ENCODE measurements at regions not wholly inside any gene's neighbourhood (a gene's known extent, or its start where the extent isn't known, plus 50 kb on each side); places are given as distances from the start of the nearest gene placed in this dataset.

DNA sequence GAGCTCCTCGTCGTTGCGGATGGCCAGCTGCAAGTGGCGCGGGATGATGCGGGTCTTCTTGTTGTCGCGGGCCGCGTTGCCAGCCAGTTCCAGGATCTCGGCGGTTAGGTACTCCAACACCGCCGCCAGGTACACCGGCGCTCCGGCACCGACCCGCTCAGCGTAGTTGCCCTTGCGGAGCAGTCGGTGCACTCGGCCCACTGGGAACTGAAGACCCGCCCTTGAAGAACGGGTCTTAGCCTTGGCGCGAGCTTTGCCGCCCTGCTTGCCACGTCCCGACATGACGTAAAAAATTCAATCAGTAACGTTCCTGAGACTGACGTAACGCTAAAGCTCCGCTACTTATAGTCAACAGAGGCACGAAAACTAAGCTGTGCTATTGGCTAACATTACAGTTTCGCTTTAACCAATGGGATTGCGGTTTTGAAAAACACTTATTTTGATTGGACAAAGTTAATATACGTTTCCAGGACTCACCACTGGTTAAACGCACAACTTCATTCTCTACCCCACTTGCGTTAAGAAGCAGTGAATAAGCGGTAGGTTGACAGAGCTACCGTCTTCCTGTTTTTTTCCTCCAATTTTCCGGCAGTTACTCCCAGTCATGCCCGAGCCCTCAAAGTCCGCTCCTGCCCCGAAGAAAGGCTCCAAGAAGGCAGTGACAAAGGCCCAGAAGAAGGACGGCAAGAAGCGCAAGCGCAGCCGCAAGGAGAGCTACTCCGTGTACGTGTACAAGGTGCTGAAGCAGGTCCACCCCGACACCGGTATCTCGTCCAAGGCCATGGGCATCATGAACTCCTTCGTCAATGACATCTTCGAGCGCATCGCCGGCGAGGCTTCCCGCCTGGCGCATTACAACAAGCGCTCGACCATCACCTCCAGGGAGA lies 73.9 kb downstream of the OR2B2 start (continued):
- no peak for TF ChIP-seq USF2 (IDR thresholded peaks at IDR 0.05; ENCODE audit: low read depth, low read length)
- no peak for TF ChIP-seq USF2 (CRISPR knock-in tag; IDR thresholded peaks at IDR 0.05; ENCODE audit: borderline replicate concordance)
- peak; percentile 88 for TF ChIP-seq CEBPB (IDR thresholded peaks at IDR 0.05; ENCODE audit: borderline replicate concordance, low read depth, low read length)
- peak; percentile 97 for TF ChIP-seq ATF2 (CRISPR knock-in tag; IDR thresholded peaks at IDR 0.05)
- TF ChIP-seq, protein P1, sequence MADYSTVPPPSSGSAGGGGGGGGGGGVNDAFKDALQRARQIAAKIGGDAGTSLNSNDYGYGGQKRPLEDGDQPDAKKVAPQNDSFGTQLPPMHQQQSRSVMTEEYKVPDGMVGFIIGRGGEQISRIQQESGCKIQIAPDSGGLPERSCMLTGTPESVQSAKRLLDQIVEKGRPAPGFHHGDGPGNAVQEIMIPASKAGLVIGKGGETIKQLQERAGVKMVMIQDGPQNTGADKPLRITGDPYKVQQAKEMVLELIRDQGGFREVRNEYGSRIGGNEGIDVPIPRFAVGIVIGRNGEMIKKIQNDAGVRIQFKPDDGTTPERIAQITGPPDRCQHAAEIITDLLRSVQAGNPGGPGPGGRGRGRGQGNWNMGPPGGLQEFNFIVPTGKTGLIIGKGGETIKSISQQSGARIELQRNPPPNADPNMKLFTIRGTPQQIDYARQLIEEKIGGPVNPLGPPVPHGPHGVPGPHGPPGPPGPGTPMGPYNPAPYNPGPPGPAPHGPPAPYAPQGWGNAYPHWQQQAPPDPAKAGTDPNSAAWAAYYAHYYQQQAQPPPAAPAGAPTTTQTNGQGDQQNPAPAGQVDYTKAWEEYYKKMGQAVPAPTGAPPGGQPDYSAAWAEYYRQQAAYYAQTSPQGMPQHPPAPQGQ (CRISPR knock-in tag; IDR thresholded peaks at IDR 0.05; ENCODE audit: borderline replicate concordance), result no peak; the same call in 1 of the 2 replicates
- no peak for TF ChIP-seq ZNF24 (IDR thresholded peaks at IDR 0.05)
- peak; percentile 90 for TF ChIP-seq RFXAP (CRISPR knock-in tag; IDR thresholded peaks at IDR 0.05; ENCODE audit: borderline replicate concordance)
- TF ChIP-seq, protein P2, sequence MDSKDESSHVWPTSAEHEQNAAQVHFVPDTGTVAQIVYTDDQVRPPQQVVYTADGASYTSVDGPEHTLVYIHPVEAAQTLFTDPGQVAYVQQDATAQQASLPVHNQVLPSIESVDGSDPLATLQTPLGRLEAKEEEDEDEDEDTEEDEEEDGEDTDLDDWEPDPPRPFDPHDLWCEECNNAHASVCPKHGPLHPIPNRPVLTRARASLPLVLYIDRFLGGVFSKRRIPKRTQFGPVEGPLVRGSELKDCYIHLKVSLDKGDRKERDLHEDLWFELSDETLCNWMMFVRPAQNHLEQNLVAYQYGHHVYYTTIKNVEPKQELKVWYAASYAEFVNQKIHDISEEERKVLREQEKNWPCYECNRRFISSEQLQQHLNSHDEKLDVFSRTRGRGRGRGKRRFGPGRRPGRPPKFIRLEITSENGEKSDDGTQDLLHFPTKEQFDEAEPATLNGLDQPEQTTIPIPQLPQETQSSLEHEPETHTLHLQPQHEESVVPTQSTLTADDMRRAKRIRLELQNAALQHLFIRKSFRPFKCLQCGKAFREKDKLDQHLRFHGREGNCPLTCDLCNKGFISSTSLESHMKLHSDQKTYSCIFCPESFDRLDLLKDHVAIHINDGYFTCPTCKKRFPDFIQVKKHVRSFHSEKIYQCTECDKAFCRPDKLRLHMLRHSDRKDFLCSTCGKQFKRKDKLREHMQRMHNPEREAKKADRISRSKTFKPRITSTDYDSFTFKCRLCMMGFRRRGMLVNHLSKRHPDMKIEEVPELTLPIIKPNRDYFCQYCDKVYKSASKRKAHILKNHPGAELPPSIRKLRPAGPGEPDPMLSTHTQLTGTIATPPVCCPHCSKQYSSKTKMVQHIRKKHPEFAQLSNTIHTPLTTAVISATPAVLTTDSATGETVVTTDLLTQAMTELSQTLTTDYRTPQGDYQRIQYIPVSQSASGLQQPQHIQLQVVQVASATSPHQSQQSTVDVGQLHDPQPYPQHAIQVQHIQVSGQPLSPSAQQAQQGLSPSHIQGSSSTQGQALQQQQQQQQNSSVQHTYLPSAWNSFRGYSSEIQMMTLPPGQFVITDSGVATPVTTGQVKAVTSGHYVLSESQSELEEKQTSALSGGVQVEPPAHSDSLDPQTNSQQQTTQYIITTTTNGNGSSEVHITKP (CRISPR knock-in tag; IDR thresholded peaks at IDR 0.05; ENCODE audit: low read depth), result no peak
- TF ChIP-seq ZNF790 (CRISPR knock-in tag; IDR thresholded peaks at IDR 0.05; ENCODE audit: borderline replicate concordance), result peak; percentile 91; the same call in 1 of the 2 replicates
- no peak for TF ChIP-seq ZNF3 (CRISPR knock-in tag; IDR thresholded peaks at IDR 0.05)
- TF ChIP-seq ZNF674 (CRISPR knock-in tag; IDR thresholded peaks at IDR 0.05; ENCODE audit: low read depth), result no peak
- peak; percentile 16; the same call in 1 of the 2 replicates for TF ChIP-seq KDM1A (CRISPR knock-in tag; IDR thresholded peaks at IDR 0.05)
- 0 out of 2 replicates have a peak, but pooled peaks have one; percentile 25 for TF ChIP-seq ZNF205 (CRISPR knock-in tag; IDR thresholded peaks at IDR 0.05)
- TF ChIP-seq FOXA1 (IDR thresholded peaks at IDR 0.05), result no peak
- peak; percentile 75 for TF ChIP-seq FOXA1 (CRISPR knock-in tag; IDR thresholded peaks at IDR 0.05)
- TF ChIP-seq PTBP1 (IDR thresholded peaks at IDR 0.05; ENCODE audit: low read depth, low read length, poor library complexity, severe bottlenecking), result peak; percentile 90
- TF ChIP-seq FOXA3 (CRISPR knock-in tag; IDR thresholded peaks at IDR 0.05), result peak; percentile 75
- no peak for TF ChIP-seq ZNF552 (CRISPR knock-in tag; IDR thresholded peaks at IDR 0.05; ENCODE audit: borderline replicate concordance)
- TF ChIP-seq HBP1 (CRISPR knock-in tag; IDR thresholded peaks at IDR 0.05; ENCODE audit: low read depth), result peak; percentile 85

Measured in HepG2 (cell line).